T1000 (cell line): ENCODE measurements at regions not wholly inside any gene's neighbourhood (a gene's known extent, or its start where the extent isn't known, plus 50 kb on each side); places are given as distances from the start of the nearest gene placed in this dataset.

Experiments
- DNase-seq: peaks from one replicate; lab custom pipeline; 2025; ENCODE audit warnings: mixed read lengths; lab: John Stamatoyannopoulos, UW

DNA sequence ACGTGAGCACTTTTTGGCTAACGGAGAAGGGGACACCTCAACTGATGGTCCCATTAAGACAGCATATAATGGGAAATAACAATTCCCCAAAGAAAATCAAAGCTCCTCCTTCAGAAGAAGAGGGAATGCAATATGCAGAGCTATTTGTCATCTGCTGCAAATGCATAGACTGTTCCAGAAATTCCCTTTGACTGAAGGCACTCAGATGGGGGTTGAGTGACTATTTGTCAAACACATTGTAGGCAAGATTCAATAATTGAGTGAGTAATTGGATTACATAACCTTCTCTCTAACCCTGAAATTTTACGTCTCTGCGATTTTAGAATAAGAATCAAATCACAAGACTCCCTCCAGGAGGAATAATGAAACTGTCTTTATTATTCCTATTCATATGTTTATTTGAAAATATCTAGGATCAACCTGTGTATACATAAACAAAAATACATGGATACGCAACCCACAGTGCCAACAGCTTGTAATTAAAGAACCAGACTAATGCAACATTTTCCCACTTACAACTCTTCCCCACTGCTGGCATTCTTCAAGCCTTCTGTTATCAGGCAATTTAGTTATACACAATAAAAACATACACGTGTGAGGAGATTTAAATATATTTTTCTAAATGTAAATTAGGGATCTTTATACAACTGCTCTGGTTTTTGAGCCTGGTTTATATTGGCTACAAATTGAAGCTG is 256.6 kb downstream of the GBA3 start:
- DNase-seq = no peak

DNA sequence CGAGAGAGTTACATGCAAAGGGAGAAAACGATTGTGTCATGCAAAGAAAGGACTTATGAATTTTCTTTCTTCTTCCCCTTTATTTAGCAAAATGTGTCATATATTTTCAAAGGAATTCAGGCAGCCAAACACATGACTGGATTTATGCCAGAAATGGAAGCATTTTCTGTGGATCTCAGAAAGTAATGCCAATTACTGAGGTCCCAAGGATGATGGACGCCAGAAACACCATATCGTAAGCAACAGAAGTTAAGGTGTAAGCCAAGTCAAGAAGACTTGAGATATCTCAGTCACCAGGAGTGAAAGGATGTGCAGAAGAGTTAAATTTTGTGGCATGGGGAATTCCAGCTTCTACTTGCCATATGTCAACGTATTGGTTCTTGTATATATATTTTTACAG is 255.1 kb downstream of the GBA3 start:
- DNase-seq = no peak

DNA sequence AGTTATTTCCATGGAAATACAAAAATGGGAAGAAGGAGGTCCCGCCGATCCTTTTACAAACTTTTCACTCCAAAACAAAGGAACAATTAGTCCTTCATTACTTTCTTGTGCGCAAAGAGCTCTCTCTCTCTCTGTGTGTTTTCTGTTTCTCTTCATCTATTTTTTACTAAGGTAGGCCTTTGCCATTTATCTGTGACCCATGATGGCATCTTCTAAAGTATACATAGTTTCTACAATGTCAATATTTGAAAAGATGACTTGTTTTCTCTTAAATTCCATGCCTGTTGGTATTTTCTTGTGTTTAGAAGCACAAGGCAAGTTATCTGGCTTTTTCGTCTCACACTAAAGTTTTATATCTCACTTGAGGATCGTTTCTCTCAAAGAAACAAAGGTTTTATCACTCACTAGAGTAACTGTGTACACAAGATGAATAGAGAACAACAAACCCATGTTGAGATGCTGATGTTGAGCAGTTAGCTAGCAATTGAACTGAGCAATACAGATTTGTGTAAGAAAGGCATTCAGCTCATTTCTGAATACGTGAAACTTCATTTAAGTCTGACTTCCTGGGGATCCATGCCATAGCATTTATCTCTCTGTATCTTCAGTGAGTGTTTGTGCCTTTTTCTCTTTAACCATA is 250.3 kb downstream of the GBA3 start:
- DNase-seq = no peak

DNA sequence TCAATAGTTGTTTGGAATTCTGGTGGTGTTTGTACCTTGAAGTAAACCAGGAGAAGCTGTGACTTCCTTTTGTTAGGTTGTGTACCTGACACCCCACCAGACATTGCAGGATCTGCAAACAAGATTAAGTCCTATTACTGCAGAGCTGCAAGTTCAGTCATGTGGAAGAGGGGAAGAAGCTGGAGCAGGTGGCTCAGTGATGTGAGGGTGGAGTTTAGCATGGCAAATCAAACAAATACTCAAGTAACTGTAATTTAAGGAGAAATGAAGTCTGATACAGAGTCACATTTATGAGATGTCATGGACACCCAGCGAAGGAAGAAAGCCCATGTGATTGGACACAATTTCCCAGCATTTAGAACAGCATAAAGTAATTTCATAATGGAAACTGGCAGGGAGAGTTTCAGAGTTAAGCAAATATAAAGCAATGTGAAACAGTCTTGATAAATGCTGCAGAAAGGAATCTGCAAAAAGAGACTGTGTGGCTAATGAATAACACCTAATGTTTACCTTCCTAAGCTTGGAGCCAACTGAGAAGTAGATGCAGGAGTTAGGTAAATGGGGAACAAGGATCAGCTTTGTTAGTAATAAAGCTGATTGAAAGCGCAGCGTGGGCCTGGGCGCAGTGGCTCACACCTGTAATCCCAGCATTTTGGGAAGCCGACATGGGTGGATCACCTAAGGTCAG is 249.1 kb downstream of the GBA3 start:
- DNase-seq = no peak

DNA sequence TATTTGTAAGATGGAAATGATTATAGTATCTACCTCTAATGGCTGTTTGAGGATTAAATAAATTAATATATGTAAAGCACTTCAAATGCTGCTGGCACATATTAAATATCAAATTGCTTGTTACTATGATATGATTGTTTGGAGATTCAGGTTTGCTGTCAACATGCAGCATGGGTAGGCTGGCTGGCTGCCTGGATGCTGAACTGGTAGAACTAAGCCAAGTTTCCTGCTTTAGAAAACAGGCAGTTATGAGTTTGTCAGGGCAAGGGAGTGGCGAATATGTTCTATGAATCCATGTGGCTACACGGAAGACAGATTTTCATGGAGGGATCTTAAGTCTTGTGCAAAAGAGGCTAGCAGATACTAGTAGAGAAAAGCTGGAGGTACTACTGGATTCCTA is 239.6 kb downstream of the GBA3 start:
- no peak for DNase-seq

- DNase-seq = no peak
Measured at GRCh38 chr4:22922426-22922825, 229.7 kb downstream of the GBA3 start.

DNA sequence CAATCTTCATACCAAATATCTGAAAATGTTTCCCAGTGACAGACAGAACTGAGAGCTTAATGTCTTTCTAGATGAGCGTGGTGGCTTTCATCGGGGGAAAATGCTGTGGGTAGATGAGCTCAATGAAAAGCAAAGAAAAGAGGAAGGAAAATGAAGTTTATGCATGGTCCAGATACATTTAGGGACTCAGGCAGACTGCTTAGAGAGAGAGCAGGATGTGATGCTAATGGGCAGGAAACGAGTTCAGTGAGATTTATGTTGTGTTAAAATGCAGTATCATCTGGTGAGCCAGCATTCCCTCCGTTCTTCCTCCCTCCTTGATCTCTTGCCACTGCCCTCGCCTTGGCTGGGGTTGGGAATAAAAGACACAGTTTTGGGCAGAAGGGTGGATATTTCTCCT is 229.2 kb downstream of the GBA3 start:
- DNase-seq = no peak

DNA sequence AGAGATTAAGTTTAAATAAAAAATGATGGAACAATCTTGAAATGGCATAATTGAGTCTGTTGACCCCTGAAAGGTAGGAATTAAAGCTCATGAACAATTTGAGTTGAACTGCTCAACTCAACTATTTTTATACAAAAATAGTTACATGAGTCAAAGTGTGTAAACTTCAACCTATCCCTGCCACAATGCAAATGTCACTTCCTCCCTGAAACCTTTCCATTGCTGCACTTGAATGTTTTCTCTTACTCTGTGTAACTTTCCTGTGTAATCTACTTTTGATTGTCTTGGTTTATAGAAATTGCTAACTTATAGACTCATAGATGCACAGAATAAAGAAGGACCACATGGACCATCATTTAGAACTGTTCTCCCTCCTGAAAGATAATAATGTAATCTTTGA is 218.5 kb downstream of the GBA3 start:
- no peak for DNase-seq

DNA sequence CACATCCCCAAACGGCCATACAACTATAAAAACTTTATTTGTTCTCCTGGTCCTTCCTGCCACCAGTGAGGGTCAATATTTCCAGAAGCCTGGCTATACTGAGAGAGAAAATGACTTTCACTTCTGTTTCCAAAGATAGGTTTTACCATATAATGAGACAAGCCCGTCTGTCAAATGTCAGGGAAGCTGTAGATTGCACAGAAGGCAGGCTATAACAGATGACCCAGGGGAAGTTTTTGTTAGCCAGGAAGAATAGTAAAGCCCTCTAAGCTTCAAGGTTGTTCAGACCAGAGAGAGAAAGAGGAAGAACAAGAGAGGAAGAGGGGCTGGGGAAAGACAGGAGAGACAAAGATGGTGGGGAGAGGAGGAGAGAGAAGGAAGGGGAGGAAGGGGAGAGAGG is 217.5 kb downstream of the GBA3 start:
- DNase-seq = no peak

DNA sequence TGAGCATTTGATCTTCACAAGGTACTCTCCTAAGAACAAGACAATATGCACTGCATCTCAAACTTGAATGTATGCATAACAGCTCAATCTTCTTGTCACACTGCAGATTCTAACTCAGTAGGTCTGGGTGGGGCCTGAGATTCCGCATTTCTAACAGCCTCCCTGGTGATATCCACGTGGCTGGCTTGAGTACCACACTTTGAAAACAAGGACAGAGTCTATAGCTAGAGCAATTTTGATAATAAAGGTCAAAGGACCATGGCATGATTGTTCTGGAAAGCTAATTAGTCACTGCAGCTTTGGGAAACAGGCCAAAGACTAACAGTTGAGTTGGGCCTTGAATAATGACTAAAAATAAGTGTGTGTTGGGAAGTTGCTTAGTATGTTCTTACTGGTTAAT is 213.3 kb downstream of the GBA3 start:
- DNase-seq = no peak

DNA sequence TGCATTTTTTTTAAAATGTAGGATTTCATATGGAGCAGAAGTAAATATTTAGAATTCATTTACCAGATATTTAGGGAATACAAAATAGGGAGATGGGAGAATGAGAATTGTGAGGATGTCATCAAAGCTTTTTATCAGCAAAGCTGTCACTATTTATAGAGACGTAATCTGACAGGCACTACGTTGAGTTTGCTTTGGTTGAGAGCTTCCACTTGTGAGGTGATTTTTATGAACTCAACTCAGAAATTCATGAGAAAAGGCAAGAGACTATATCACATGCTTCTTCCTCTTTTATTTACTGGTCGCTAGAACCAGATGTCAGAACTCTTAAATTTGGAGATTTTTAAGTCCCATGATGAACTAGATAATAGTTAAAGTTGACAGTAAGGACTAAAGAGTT is 211.2 kb downstream of the GBA3 start:
- DNase-seq = no peak

DNA sequence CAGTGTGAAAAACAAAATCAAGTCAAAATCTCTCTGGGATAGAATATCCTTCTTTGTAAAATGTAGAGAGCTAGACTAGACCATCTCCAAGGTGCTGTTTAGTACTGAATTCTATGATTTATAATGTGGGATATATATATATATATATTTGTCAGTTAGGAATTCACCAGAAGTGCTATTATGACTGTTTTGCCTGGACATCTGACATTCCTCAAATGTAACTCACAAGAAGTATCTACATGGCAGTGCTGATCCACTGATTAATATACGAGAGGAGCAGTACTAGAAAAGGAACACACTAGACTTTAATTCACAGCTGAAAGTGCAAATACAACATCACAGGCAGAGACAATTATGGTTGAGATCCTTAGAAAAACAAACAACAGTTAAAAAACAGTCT is 208.9 kb downstream of the GBA3 start:
- no peak for DNase-seq

DNA sequence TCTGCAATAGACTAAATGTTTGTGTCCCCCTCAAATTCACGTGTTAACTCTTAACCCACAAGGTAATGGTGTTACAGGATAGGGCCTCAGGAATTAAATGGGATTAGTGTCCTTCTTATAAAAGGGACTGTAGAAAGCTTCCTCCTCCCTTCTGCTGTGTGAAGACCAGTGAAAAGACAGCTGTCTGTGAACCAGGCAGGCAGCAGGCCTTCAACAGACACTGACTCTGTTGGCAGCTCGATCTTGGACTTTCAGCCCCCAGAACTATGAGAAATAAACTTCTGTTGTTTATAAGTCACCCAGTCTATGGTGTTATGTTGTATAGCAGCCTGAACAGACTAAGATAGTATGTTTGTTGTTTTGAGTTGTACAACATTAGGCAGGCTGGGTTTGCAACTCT is 208.1 kb downstream of the GBA3 start:
- no peak for DNase-seq

GRCh38 chr4:22897520-22898108 is 204.9 kb downstream of the GBA3 start:
- peak; percentile 41 for DNase-seq

DNA sequence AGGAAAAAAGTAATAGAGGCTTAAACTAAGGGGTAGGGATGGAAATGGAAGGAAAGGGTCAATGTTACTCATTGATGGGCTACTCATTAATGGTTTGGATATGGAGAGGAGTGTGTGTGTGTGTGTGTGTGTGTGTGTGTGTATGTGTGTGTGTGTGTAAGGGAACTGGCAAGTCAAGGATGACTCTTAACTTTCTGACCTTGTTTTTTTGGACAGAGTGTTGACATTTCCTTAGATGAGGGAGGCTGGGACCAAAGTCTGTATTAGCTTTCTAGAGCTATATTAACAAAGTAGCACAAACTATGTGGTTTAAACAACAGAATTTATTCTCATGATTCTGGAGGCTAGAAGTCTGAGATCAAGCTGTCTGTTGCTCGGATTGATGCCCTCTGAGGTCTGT is 202.7 kb downstream of the GBA3 start:
- no peak for DNase-seq

DNA sequence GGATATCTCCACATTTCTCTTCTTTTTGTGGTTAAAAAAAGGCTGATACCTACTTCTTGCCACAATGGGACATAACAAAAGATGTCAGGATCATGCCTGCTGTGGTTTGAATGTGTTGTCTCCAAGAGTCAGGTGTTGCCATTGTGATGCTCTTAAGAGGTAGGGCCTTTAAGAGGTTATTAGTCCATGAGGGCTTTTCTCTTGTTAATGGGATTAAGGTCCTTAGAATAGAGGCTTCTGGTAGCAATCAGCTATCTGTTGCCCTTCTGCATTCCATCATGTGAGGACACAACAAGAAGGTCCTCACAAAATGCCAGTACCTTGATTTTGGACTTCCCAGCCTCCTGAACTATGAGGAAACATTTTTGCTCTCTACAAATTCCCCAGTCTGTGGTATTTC is 191.4 kb downstream of the GBA3 start:
- DNase-seq = no peak

GRCh38 chr4:22881411-22881810 is 188.7 kb downstream of the GBA3 start:
- no peak for DNase-seq

DNA sequence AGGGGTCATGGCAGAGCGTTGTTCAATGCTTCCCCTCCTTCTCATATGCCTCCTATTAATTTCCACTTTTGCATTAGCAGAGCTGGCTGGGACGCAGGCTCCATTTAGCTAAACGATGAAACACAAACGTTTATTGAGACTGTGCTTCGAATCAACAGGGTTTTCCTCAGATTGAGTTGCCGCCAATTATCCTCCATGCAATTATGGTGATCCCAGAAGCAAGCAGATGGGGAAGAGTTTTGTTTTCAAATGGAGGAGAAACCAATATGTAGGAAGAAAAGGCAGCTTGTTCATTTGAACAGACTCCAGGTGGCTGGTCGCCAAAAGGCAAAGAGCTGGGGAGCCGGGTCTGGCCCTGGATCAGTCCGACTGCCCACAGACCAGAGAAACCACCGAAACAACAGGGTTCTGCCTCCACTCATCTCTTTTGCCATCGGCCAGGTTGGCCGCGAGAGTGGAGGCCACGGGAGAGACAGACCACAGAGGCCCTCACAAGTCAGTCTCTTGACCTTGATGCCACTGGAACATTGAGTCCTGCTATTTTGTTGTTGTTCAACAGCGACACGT is 184.8 kb downstream of the GBA3 start:
- no peak for DNase-seq

DNA sequence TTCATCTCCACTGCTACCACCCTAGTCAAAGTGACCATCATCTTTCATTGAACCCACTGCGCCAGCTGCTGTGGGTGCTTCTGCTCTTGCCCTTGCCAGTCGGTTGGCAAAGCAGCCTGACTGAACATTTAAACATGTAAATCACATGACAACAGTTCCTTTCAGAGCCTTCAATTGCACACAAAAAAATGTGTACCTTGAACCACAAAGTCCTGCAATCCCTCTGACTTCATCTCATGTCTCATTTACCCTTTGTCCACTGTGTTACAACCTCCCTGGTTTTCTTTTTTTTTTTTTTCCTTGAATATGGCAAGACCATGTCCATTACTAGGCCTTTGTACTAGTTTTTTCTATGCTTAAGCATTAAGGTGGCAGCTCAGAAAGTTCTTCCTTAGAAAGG is 183.5 kb downstream of the GBA3 start:
- no peak for DNase-seq

DNA sequence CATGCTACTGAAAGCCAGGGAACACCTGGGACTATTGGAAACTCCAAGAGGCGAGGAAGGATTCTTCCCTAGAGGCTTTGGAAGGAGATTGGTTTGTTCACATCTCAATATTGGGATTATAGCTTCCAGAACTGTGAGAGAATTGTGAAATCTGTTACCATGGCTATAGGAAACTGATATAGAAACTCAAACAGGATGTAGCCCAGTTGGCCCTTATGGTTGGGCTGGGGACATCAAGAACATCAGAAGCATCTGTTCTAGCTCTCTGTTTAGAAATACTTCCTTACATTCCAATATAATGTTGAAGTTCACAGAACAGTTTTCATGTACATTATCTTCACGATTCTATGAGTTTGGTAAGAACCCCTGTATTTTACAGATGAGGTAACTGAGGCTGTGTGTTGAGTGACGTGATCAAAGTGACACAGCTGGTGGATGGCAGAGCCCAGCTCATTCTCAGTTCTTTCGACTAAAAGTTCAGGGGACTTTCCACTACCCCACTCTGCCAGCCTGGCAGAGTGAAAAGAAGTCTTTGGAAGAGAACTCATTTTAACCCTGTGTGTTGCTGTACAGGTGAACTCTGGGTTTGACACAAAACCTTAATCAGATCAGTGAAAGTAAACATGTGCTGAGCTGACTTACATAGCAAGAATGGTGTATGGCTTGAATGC is 183.0 kb downstream of the GBA3 start:
- no peak for DNase-seq

DNA sequence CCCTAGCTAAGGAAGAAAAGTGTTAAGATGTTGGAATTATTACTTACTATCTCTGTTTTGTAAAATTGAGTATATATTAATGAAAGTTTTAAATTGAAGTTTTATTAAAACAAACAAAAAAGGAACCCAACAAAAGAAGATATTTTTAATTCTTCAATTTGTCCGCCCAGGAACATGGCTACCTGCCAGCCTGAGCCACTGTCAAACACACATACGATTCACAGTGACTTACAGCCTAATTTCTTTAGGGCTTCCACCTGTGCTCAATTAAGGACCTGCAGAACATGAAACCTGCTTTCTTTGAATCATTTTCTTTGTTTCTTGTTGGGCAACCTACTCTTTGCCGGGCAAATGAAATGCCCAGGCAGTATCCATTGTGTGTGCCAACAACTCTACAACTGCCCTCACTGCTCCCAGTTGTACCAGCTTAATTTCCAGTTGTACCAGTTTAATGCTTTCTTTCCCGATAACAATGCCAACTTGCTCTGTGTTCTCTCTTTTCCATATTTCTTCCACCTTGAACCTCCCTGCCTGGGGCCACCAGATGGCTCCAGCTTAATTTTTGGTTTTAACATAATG is 181.7 kb downstream of the GBA3 start:
- DNase-seq = no peak

- DNase-seq = no peak
Measured at GRCh38 chr4:22873899-22874298, 181.2 kb downstream of the GBA3 start.
